GM23338 (cell line): ENCODE measurements at regions not wholly inside any gene's neighbourhood (a gene's known extent, or its start where the extent isn't known, plus 50 kb on each side); places are given as distances from the start of the nearest gene placed in this dataset.

Experiments used
- ATAC-seq: fragments of 200-7000 bp; cut with Tn5 transposase; 3 replicates; pipeline ENCODE4 v1.9.1; 2020
- DNase-seq: peaks from one replicate; pipeline ENCODE4 v3.0.0-alpha.2; 2015; ENCODE audit warnings: low spot score
- H2AFZ ChIP-seq: fragments of 200-600 bp; sonication (generic); 2 replicates; pipeline ENCODE4 v1.8.0; 2016; ENCODE audit warnings: antibody characterized with exemption, mild to moderate bottlenecking, moderate library complexity
- H3F3A ChIP-seq: fragments of 200-600 bp; sonication (generic); replicated peaks from 2 replicates; pipeline ENCODE4 v1.8.0; 2017; ENCODE audit warnings: antibody characterized with exemption, mixed run types, low read depth
- H3K27ac ChIP-seq: fragments of 200-600 bp; sonication (generic); 2 replicates; pipeline ENCODE4 v1.6.1; 2016; ENCODE audit warnings: low read depth
- H3K27me3 ChIP-seq: fragments of 200-600 bp; sonication (generic); 2 replicates; pipeline ENCODE4 v1.8.0; 2016; ENCODE audit warnings: mild to moderate bottlenecking, mixed run types, moderate library complexity; ENCODE audit not compliant: insufficient read depth
- H3K36me3 ChIP-seq: fragments of 200-600 bp; sonication (generic); 2 replicates; pipeline ENCODE4 v1.8.0; 2016; ENCODE audit warnings: mild to moderate bottlenecking; ENCODE audit not compliant: insufficient read depth
- H3K4me1 ChIP-seq: fragments of 200-600 bp; sonication (generic); 2 replicates; pipeline ENCODE4 v1.8.0; 2016; ENCODE audit warnings: mild to moderate bottlenecking, moderate library complexity; ENCODE audit not compliant: insufficient read depth
- H3K4me2 ChIP-seq: fragments of 200-600 bp; sonication (generic); 2 replicates; pipeline ENCODE4 v1.7.1; 2017; ENCODE audit warnings: mixed run types
- H3K4me3 ChIP-seq: fragments of 200-600 bp; sonication (generic); 2 replicates; pipeline ENCODE4 v1.6.1; 2016; ENCODE audit warnings: mixed run types
- H3K79me2 ChIP-seq: fragments of 200-600 bp; sonication (generic); replicated peaks from 2 replicates; pipeline ENCODE4 v1.8.0; 2017; ENCODE audit warnings: mild to moderate bottlenecking; ENCODE audit not compliant: insufficient read depth
- H3K9me2 ChIP-seq: fragments of 200-600 bp; sonication (generic); 2 replicates; pipeline ENCODE4 v1.8.0; 2017; ENCODE audit not compliant: insufficient read depth
- H4K20me1 ChIP-seq: fragments of 200-600 bp; sonication (generic); replicated peaks from 2 replicates; pipeline ENCODE4 v1.8.0; 2017; ENCODE audit warnings: mild to moderate bottlenecking; ENCODE audit not compliant: insufficient read depth
- H3K27ac Mint-ChIP-seq: 2 replicates; pipeline ENCODE4 v1.8.0; 2020; ENCODE audit warnings: inconsistent platforms, mild to moderate bottlenecking, moderate library complexity, mixed read lengths
- H3K27me3 Mint-ChIP-seq: 3 replicates; pipeline ENCODE4 v1.8.0; 2022; ENCODE audit warnings: low read depth, mild to moderate bottlenecking, moderate library complexity, mixed read lengths, inconsistent platforms; ENCODE audit not compliant: insufficient read depth, poor library complexity
- H3K36me3 Mint-ChIP-seq: 3 replicates; pipeline ENCODE4 v1.8.0; 2021; ENCODE audit warnings: low read depth, mild to moderate bottlenecking, inconsistent platforms, moderate library complexity, mixed read lengths
- H3K4me1 Mint-ChIP-seq: 3 replicates; pipeline ENCODE4 v1.8.0; 2020; ENCODE audit warnings: mild to moderate bottlenecking, inconsistent platforms, mixed read lengths
- H3K4me3 Mint-ChIP-seq: 3 replicates; pipeline ENCODE4 v1.8.0; 2021; ENCODE audit warnings: moderate library complexity, mild to moderate bottlenecking, inconsistent platforms, mixed read lengths
- H3K9me3 Mint-ChIP-seq: 3 replicates; pipeline ENCODE4 v1.8.0; 2020; ENCODE audit warnings: moderate library complexity, mild to moderate bottlenecking, inconsistent platforms, mixed read lengths
- CREB1 ChIP-seq: fragments of 250-450 bp; sonication (Bioruptor Pico); IDR thresholded peaks from 2 replicates; pipeline ENCODE4 v1.5.0; 2020; ENCODE audit warnings: low read depth, mild to moderate bottlenecking, moderate library complexity
- ETS1 ChIP-seq: IDR thresholded peaks from 2 replicates; pipeline ENCODE4 v1.6.1; 2016; ENCODE audit warnings: antibody characterized with exemption
- EZH2 ChIP-seq: fragments of 200-600 bp; sonication (generic); IDR thresholded peaks from one replicate; pipeline ENCODE4 v1.8.0; 2017; ENCODE audit warnings: antibody characterized with exemption, mild to moderate bottlenecking, low read depth; ENCODE audit not compliant: unreplicated experiment
- JUNB ChIP-seq: IDR thresholded peaks from one replicate; pipeline ENCODE4 v1.6.1; 2016; ENCODE audit warnings: antibody characterized with exemption; ENCODE audit not compliant: unreplicated experiment
- NANOG ChIP-seq: IDR thresholded peaks from 2 replicates; pipeline ENCODE4 v1.6.1; 2016; ENCODE audit warnings: antibody characterized with exemption, borderline replicate concordance
- POLR2AphosphoS5 ChIP-seq: IDR thresholded peaks from 2 replicates; pipeline ENCODE4 v1.6.1; 2016; ENCODE audit warnings: antibody characterized with exemption, low read depth
- STAT1 ChIP-seq: IDR thresholded peaks from one replicate; pipeline ENCODE4 v1.6.1; 2016; ENCODE audit warnings: antibody characterized with exemption; ENCODE audit not compliant: unreplicated experiment
- TF ChIP-seq, protein P1 (sequence below): fragments of 250-450 bp; sonication (Bioruptor Pico); IDR thresholded peaks from 2 replicates; pipeline ENCODE4 v1.5.0; 2020; ENCODE audit warnings: mild to moderate bottlenecking, moderate library complexity
- TF ChIP-seq, protein P2 (sequence below): IDR thresholded peaks from one replicate; pipeline ENCODE4 v1.6.1; 2018; ENCODE audit warnings: antibody characterized with exemption; ENCODE audit not compliant: unreplicated experiment

DNA sequence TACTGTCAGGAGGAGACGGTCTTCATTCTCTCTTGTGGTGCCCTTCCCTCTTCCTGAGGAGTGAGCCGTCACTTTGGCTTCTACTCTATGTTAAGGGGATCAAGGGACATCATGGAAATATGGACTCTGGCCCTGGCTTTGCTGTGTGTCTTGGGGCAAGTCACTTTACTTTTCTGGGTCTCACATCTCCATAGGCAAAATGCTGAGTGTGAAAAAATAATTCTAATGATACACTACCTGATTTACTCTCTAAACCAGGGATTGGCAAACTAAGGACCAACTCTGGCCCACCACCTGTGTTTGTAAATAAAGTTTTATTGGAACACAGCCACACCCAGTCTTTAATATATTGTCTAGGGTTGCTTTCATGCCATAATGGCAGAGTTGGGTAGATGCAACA, 548.7 kb upstream of the CDH5 start:
- H3K27me3 ChIP-seq = no peaks in the 10 kb centered on the region
- no peaks in the 10 kb centered on the region for H3F3A ChIP-seq
- TF ChIP-seq, protein P1, sequence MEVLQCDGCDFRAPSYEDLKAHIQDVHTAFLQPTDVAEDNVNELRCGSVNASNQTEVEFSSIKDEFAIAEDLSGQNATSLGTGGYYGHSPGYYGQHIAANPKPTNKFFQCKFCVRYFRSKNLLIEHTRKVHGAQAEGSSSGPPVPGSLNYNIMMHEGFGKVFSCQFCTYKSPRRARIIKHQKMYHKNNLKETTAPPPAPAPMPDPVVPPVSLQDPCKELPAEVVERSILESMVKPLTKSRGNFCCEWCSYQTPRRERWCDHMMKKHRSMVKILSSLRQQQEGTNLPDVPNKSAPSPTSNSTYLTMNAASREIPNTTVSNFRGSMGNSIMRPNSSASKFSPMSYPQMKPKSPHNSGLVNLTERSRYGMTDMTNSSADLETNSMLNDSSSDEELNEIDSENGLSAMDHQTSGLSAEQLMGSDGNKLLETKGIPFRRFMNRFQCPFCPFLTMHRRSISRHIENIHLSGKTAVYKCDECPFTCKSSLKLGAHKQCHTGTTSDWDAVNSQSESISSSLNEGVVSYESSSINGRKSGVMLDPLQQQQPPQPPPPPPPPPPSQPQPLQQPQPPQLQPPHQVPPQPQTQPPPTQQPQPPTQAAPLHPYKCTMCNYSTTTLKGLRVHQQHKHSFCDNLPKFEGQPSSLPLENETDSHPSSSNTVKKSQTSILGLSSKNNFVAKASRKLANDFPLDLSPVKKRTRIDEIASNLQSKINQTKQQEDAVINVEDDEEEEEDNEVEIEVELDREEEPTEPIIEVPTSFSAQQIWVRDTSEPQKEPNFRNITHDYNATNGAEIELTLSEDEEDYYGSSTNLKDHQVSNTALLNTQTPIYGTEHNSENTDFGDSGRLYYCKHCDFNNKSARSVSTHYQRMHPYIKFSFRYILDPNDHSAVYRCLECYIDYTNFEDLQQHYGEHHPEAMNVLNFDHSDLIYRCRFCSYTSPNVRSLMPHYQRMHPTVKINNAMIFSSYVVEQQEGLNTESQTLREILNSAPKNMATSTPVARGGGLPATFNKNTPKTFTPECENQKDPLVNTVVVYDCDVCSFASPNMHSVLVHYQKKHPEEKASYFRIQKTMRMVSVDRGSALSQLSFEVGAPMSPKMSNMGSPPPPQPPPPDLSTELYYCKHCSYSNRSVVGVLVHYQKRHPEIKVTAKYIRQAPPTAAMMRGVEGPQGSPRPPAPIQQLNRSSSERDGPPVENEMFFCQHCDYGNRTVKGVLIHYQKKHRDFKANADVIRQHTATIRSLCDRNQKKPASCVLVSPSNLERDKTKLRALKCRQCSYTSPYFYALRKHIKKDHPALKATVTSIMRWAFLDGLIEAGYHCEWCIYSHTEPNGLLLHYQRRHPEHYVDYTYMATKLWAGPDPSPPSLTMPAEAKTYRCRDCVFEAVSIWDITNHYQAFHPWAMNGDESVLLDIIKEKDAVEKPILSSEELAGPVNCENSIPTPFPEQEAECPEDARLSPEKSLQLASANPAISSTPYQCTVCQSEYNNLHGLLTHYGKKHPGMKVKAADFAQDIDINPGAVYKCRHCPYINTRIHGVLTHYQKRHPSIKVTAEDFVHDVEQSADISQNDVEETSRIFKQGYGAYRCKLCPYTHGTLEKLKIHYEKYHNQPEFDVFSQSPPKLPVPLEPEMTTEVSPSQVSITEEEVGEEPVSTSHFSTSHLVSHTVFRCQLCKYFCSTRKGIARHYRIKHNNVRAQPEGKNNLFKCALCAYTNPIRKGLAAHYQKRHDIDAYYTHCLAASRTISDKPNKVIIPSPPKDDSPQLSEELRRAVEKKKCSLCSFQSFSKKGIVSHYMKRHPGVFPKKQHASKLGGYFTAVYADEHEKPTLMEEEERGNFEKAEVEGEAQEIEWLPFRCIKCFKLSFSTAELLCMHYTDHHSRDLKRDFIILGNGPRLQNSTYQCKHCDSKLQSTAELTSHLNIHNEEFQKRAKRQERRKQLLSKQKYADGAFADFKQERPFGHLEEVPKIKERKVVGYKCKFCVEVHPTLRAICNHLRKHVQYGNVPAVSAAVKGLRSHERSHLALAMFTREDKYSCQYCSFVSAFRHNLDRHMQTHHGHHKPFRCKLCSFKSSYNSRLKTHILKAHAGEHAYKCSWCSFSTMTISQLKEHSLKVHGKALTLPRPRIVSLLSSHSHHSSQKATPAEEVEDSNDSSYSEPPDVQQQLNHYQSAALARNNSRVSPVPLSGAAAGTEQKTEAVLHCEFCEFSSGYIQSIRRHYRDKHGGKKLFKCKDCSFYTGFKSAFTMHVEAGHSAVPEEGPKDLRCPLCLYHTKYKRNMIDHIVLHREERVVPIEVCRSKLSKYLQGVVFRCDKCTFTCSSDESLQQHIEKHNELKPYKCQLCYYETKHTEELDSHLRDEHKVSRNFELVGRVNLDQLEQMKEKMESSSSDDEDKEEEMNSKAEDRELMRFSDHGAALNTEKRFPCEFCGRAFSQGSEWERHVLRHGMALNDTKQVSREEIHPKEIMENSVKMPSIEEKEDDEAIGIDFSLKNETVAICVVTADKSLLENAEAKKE (CRISPR knock-in tag) = no peak
- no peak for TF ChIP-seq EZH2
- TF ChIP-seq, protein P2, sequence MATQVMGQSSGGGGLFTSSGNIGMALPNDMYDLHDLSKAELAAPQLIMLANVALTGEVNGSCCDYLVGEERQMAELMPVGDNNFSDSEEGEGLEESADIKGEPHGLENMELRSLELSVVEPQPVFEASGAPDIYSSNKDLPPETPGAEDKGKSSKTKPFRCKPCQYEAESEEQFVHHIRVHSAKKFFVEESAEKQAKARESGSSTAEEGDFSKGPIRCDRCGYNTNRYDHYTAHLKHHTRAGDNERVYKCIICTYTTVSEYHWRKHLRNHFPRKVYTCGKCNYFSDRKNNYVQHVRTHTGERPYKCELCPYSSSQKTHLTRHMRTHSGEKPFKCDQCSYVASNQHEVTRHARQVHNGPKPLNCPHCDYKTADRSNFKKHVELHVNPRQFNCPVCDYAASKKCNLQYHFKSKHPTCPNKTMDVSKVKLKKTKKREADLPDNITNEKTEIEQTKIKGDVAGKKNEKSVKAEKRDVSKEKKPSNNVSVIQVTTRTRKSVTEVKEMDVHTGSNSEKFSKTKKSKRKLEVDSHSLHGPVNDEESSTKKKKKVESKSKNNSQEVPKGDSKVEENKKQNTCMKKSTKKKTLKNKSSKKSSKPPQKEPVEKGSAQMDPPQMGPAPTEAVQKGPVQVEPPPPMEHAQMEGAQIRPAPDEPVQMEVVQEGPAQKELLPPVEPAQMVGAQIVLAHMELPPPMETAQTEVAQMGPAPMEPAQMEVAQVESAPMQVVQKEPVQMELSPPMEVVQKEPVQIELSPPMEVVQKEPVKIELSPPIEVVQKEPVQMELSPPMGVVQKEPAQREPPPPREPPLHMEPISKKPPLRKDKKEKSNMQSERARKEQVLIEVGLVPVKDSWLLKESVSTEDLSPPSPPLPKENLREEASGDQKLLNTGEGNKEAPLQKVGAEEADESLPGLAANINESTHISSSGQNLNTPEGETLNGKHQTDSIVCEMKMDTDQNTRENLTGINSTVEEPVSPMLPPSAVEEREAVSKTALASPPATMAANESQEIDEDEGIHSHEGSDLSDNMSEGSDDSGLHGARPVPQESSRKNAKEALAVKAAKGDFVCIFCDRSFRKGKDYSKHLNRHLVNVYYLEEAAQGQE = no peak
- TF ChIP-seq POLR2AphosphoS5 = no peak
- TF ChIP-seq JUNB = no peak
- TF ChIP-seq STAT1 = no peak
- no peak for TF ChIP-seq CREB1
- no peak for TF ChIP-seq ETS1
- no peak for TF ChIP-seq NANOG
- peak overlapping the region; percentile 25; the same call in 1 of the 2 replicates for H2AFZ ChIP-seq
- H3K4me3 ChIP-seq = no peak overlapping the region
- H3K4me2 ChIP-seq = 0 out of 2 replicates have a peak overlapping the region, but pooled peaks have one; percentile 45
- Mint-ChIP-seq H3K27me3 (no peaks in the 10 kb centered on the region), H3K36me3 (no peaks in the 10 kb centered on the region), H3K27ac (no peak overlapping the region), H3K4me3 (no peak overlapping the region), H3K9me3 (0 out of 3 replicates have a peak, but pooled peaks cover 2% of the 10 kb centered on the region), H3K4me1 (peaks cover 21% of the 10 kb centered on the region)
- H4K20me1 ChIP-seq = no peaks in the 10 kb centered on the region
- H3K4me1 ChIP-seq = peaks cover 18% of the 10 kb centered on the region
- no peak overlapping the region for H3K27ac ChIP-seq
- ATAC-seq (no peak), DNase-seq (no peak)
- H3K79me2 ChIP-seq = no peaks in the 10 kb centered on the region
- peaks cover 13% of the 10 kb centered on the region; the same call in 1 of the 2 replicates for H3K9me2 ChIP-seq
- H3K36me3 ChIP-seq = no peaks in the 10 kb centered on the region
